ENCODE measurements at regions not wholly inside any gene's neighbourhood (a gene's known extent, or its start where the extent isn't known, plus 50 kb on each side); places are given as distances from the start of the nearest gene placed in this dataset.
"Not testable (repeated sequence)": the region's sequence is repeated elsewhere in the genome, so short reads cannot be mapped to it uniquely, and the experiment has no call there.

DNA sequence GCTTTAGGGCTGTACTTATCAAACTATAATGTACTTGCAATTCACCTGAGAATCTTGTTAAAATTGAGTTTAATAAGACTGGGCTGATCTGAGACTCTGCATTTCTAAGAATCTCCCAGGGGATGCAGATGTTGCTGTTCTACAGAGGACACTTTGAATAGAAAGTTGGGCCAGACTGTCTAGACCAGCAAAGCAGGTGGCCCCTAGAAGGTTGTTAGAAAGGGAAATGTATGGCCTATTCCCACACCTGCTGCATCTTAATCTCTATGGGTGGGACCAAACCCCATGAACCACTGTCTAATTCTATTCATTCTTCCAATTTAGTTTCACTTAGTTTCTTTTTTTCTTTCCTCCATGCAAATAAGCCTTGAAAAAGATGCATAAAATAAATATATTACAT, 413.2 kb upstream of the TECRL start:
- no peak for DNase-seq (ENCODE audit: low read depth)

DNA sequence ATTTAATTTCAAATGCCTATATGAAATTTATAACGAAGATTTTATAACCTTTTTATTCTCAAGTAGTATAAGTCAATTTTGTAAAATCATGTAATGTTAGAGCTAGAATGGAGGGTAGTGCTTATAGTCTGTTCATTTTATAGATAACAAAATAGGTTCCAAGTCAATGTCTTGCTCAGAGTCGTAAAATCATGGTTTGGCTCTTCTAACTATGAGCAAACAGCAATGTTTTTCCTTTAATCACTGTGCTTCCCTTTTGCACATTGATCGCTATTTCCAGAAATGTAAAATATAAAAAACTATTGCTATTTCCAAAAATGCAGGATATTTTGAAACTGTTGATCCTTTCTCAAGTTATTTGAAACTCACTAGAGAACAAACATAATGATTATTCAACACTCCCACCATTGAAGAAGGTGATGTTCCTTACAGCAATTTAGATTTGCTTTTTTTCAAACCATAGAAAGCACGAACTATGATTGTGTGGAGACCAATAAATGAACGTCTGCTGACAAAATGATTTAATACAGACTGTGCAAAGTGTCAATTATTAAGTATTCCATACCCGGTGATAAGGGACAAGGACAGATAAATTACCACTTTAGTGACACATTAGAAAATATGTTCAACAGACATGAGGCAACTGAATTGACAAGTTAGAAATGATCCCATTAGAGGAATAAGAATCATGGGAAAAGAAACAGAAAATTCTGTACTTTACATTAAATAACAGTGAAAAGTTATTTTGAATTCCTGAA, 412.1 kb upstream of the TECRL start:
- no peak for DNase-seq (ENCODE audit: low read depth)

DNA sequence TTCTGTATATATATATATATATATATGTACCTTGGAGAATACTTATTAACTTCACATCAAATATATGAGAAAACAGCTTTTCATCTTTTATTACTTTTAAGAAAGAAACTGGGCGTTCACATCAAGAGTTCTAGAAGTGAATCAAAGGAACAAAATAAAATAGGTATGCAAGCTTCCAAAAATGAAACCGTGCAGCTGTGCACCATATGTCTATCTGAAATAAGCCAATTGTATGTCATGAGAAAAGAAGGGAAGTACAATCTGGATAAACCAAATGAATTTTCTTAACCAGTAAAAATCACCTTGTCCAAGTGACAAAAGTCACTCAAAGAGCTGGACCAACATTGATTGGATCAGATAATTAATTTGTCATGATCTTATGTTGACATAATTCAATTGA, 405.4 kb upstream of the TECRL start:
- DNase-seq (ENCODE audit: low read depth): no peak

DNA sequence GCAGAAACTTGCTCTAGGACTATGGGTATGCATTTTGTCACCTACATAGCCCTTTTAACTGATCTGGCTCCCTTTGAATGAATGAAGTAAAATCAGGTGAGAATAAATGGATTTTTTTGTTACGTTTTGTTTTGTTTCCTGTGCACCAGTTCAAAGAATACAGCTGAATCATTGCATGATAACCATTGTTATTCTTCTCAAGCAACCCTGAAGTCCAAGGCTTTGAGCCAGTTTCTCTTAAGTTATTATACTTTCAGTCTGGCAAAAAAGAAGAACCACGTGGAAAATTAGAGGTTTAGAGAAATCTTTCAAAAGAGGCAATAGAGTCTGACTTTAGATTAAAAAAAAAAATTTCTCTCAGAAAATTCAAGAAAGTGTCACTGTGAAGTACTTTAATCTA, 398.6 kb upstream of the TECRL start:
- DNase-seq (ENCODE audit: low read depth): peak; percentile 1

- no peak for DNase-seq (ENCODE audit: low read depth)
Measured at GRCh38 chr4:64799751-64800150, 390.5 kb upstream of the TECRL start.

DNA sequence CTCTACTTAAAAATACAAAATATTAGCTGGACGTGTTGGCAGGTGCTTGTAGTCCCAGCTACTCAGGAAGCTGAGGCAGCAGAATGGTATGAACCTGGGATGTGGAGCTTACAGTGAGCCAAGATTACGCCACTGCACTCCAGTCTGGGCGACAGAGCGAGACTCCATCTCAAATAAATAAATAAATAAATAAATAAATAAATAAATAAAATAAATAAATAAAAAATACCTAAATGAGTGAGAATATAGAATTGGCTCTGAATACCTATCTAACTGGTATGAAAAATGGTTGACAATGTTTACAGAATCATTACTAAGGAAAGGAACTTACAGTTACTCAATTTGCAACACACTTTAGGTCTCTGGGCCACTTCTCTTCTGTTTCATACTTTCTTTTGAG, 389.6 kb upstream of the TECRL start:
- DNase-seq (ENCODE audit: low read depth): not testable (repeated sequence)

- DNase-seq (ENCODE audit: low read depth): no peak
Measured at GRCh38 chr4:64796581-64796980, 387.3 kb upstream of the TECRL start.

- peak; percentile 63 for DNase-seq (ENCODE audit: low read depth)
Measured at GRCh38 chr4:64784125-64784524, 374.9 kb upstream of the TECRL start.

DNA sequence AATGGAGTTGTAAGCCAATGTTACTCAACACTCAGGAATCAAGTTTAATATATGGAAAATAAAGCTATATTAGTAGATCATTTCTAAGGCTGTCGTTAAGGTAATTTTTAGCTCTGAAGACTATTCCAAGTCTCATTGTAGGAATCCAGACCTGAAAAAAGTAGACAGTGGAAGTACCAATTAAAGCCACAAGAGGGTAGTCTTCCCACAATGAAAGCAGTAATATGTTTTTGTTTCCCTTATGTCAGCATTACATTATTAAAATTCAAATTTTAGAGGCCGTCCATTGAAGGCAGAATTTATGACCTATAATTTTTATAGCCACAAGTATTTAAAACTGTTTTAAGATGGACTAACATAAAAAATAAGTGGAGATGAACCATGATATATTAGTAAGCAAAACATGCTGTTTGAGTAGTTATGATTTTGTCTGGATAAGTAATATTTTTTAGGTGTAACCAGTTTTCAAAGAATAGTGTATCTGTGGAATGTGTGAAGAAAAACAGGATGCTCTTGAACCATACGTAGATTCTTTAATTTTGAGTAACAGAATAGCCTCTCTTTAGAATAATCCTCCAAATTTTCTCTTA, 372.6 kb upstream of the TECRL start:
- peak; percentile 34 for DNase-seq (ENCODE audit: low read depth)

- no peak for DNase-seq (ENCODE audit: low read depth)
Measured at GRCh38 chr4:64780664-64781063, 371.4 kb upstream of the TECRL start.

DNA sequence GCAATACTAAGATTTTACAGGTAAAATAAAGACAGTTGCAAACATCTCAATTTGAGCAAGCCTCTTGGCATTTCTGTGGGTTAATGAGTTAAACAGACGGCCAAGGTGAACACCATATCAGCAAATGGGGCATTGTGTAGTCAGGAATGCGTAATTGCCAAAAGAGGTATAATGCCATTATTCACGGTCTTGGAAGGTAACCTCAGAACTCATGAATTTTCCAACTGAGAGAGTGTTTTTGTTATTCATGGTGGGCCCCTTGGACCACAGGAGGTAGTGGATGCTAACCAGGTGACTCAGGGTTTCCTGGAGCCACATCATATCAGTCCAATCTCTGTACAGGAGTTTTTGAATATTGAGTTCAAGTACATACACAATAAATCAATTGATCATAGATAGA, 368.0 kb upstream of the TECRL start:
- peak; percentile 12 for DNase-seq (ENCODE audit: low read depth)

- no peak for DNase-seq (ENCODE audit: low read depth)
Measured at GRCh38 chr4:64776820-64777219, 367.6 kb upstream of the TECRL start.

DNA sequence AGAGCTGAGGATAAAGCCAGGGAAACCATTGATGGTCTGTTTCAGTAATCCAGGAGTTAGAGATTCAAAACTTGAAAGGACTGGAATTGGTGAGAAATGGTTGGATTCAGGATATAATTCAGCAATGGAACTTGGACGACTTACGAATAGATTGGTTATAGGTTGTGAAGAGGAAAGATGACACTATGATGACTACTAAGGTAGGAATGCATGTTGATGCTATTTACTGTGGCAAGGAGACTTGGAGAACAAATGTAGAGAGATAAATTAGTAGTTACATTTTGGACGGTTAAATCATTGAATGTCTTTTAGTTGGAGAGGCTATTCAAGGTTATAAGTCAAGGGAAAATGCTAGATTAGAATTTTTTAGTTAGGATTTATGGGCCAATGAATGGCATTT, 365.4 kb upstream of the TECRL start:
- peak; percentile 20 for DNase-seq (ENCODE audit: low read depth)

DNA sequence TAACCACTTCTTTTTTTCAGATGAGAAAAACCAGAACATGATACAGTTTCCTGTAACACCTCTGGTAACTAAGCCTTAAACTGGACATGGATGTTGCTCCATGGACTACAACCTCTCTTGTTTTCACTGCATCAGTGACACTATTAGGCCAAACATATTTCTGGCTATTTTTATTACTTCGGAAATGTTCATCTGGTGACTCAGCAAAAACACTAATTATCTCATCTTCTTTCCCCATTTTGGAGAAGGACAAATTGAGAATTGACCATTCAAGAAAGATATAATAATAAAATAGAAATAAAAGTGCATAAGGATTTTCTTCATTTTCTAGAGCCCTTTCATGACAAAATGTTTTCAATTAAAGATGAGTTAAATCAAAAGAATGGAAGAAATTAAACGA, 361.9 kb upstream of the TECRL start:
- no peak for DNase-seq (ENCODE audit: low read depth)

DNA sequence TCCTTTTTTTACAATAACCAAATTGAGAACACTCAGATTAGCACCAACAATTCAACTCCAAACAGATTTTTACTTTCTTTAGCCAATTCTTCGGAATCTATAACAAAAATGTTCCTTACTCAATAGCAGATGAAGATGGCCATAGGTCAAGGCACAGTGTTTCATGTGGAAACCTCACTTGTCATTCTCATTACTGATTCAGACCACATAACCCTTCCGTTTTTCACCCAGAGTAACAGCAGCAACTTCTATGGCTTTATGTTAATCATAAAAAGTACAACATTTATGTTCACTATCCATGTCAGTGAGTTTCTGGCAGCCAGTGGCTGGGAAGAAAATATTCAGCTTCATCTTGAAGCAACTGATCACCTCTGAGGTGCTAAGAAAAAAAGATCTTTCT, 358.3 kb upstream of the TECRL start:
- no peak for DNase-seq (ENCODE audit: low read depth)

DNA sequence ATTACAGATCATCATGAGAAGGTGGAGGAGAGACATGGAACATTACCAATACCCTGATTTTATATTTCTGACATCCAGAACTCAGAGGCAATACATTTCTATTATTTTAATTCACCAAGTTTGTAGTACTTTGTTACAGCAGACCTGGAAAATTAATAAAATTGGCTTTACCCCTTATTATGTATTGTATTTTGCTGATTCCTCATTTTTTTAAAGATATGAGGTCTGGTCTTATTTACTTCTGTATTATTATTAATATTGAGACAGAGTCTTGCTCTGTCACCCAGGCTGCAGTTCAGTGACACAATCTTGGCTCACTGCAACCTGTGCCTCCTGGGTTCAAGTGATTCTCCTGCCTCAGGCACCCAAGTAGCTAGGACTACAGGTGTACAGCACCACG, 357.3 kb upstream of the TECRL start:
- no peak for DNase-seq (ENCODE audit: low read depth)

- peak; percentile 43 for DNase-seq (ENCODE audit: low read depth)
Measured at GRCh38 chr4:64756016-64756415, 346.8 kb upstream of the TECRL start.

DNA sequence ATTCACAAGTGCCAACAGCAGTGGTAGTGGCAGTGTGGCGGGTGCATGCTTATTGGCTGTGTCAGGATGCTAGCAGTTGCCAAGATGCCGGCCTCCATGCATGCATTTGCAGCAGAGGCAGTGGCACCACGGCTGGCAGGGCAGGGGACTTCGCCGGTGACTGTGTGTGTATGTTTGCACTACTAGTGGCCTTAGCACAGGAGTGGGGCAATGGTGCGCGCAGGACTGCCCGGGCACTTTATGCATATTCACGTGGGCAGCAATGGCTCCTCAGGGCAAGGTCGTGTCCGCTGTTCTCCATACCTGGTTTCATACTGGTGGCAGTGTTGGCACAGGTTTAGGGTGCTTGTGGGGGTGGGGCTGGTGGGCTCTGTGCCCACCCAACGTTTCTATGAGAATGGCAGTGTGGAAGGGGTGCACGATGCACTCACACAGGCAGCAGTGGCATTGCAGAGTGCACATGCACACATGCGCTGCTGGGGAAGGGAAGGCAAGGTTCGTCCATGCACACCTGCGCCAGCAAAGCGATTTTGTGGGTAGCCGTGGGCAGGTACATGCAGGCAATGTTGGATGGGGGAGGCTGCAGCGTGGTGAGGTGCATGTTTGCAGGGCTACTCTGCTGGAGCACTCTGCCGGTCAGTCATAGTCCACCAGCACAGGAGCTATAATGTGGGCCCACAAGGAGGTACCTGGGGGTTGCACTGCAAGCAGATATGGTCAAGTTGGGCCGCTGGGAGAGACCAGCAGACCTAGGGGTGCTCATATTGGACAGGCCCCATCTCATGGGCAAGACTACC, 338.9 kb upstream of the TECRL start:
- DNase-seq (ENCODE audit: low read depth): no peak

GRCh38 chr4:64738240-64738639, 329.0 kb upstream of the TECRL start:
- no peak for DNase-seq (ENCODE audit: low read depth)

DNA sequence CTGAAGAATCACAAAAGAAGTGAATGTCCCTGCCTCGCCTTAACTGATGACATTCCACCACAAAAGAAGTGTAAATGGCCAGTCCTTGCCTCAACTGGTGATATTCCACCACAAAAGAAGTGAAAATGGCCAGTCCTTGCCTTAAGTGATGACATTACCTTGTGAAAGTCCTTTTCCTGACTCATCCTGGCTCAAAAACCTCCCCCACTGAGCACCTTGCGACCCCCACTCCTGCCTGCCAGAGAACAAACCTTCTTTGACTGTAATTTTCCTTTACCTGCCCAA, 328.5 kb upstream of the TECRL start:
- DNase-seq (ENCODE audit: low read depth): not testable (repeated sequence)

DNA sequence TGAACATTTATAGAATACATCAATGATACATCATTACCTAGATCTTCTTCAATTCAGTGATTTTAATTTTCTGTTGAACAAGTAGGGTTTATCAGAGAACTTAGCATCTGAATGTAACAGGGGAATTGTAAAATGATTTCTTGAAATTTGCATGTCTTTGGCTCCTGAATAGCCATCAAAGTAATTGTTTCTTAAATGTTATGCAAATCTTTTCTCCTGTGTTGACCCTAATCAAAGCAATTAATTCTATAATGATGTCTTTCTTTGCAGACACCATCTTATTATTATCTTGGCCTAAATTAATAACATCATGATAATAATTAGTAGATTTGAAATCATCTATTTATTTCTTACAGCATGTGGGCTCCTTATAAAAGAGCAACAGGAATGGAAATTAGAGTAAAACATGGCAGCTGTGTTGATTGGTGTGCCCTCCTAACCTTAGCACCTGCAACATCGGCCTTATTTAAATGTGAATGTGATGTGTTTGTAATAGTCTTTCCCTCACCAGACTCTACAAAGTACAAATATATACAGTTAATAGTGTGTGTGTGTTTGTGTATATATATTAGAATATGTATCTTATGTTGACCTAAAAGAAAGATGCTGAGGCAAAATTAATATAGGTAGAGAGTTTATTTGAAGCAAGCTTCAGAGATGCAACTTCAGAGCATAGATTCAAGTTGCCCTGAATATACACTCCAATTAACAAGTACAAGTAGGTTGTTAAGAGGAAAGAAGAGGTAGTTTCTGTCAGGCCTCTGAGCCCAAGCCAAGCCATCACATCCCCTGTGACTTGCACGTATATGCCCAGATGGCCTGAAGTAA, 328.0 kb upstream of the TECRL start:
- no peak for DNase-seq (ENCODE audit: low read depth)

GRCh38 chr4:64729561-64729960, 320.3 kb upstream of the TECRL start:
- DNase-seq (ENCODE audit: low read depth): no peak

GRCh38 chr4:64727960-64728359, 318.7 kb upstream of the TECRL start:
- no peak for DNase-seq (ENCODE audit: low read depth)
